Endothelial cell (in vitro differentiated cells): ENCODE measurements at regions not wholly inside any gene's neighbourhood (a gene's known extent, or its start where the extent isn't known, plus 50 kb on each side); places are given as distances from the start of the nearest gene placed in this dataset.

ENCODE experiments used
- DNase-seq: peaks from one replicate; pipeline ENCODE4 v3.0.0; 2021; ENCODE audit warnings: low spot score
- H3K27ac Mint-ChIP-seq: one replicate; pipeline ENCODE4 v1.8.0; 2021; ENCODE audit warnings: mixed read lengths, inconsistent platforms; ENCODE audit not compliant: unreplicated experiment
- H3K27me3 Mint-ChIP-seq: one replicate; pipeline ENCODE4 v1.8.0; 2021; ENCODE audit warnings: mild to moderate bottlenecking, moderate library complexity, mixed read lengths, inconsistent platforms; ENCODE audit not compliant: unreplicated experiment
- H3K36me3 Mint-ChIP-seq: one replicate; pipeline ENCODE4 v1.8.0; 2021; ENCODE audit warnings: mild to moderate bottlenecking, low read depth, mixed read lengths, inconsistent platforms; ENCODE audit not compliant: unreplicated experiment
- H3K4me1 Mint-ChIP-seq: one replicate; pipeline ENCODE4 v1.8.0; 2021; ENCODE audit warnings: mild to moderate bottlenecking, mixed read lengths, inconsistent platforms; ENCODE audit not compliant: unreplicated experiment
- H3K4me3 Mint-ChIP-seq: one replicate; pipeline ENCODE4 v1.8.0; 2021; ENCODE audit warnings: mild to moderate bottlenecking, mixed read lengths, inconsistent platforms; ENCODE audit not compliant: unreplicated experiment
- H3K9me3 Mint-ChIP-seq: one replicate; pipeline ENCODE4 v1.8.0; 2021; ENCODE audit warnings: mixed read lengths, inconsistent platforms; ENCODE audit not compliant: unreplicated experiment
- CTCF ChIP-seq: fragments of 200-600 bp; sonication (generic); IDR thresholded peaks from one replicate; pipeline ENCODE4 v1.5.0; 2021; ENCODE audit warnings: antibody characterized with exemption; ENCODE audit not compliant: unreplicated experiment

- H3K4me3 Mint-ChIP-seq, result no peak overlapping the region
- TF ChIP-seq CTCF, result no peak
- no peaks in the 10 kb centered on the region for H3K9me3 Mint-ChIP-seq
- H3K4me1 Mint-ChIP-seq, result peaks cover 27% of the 10 kb centered on the region
- H3K27me3 Mint-ChIP-seq, result no peaks in the 10 kb centered on the region
- no peak overlapping the region for H3K27ac Mint-ChIP-seq
- no peaks in the 10 kb centered on the region for H3K36me3 Mint-ChIP-seq
- no peak for DNase-seq
Observed at GRCh38 chr6:22068561-22069305, 228.1 kb downstream of the PRL start.

- Mint-ChIP-seq H3K9me3 (no peaks in the 10 kb centered on the region), H3K36me3 (peaks cover under 1% of the 10 kb centered on the region), H3K4me3 (no peak overlapping the region), H3K27me3 (no peaks in the 10 kb centered on the region), H3K4me1 (peaks cover 27% of the 10 kb centered on the region), H3K27ac (no peak overlapping the region)
- TF ChIP-seq CTCF, result no peak
- no peak for DNase-seq
Observed at GRCh38 chr6:22069306-22069800, 227.5 kb downstream of the PRL start.

- no peak for TF ChIP-seq CTCF
- Mint-ChIP-seq H3K9me3 (no peaks in the 10 kb centered on the region), H3K4me1 (peaks cover 27% of the 10 kb centered on the region), H3K36me3 (peaks cover 5% of the 10 kb centered on the region), H3K27ac (peak overlapping the region; percentile 71), H3K4me3 (no peak overlapping the region), H3K27me3 (no peaks in the 10 kb centered on the region)
- peak; percentile 32 for DNase-seq
Observed at GRCh38 chr6:22071270-22072041, 225.4 kb downstream of the PRL start.

GRCh38 chr6:22072949-22073348 is 223.9 kb downstream of the PRL start:
- no peak overlapping the region for H3K27ac Mint-ChIP-seq
- no peak overlapping the region for H3K4me3 Mint-ChIP-seq
- TF ChIP-seq CTCF, result no peak
- H3K4me1 Mint-ChIP-seq, result peaks cover 18% of the 10 kb centered on the region
- H3K27me3 Mint-ChIP-seq, result no peaks in the 10 kb centered on the region
- no peaks in the 10 kb centered on the region for H3K9me3 Mint-ChIP-seq
- no peak for DNase-seq
- peaks cover 5% of the 10 kb centered on the region for H3K36me3 Mint-ChIP-seq
